ENCODE measurements at regions not wholly inside any gene's neighbourhood (a gene's known extent, or its start where the extent isn't known, plus 50 kb on each side); places are given as distances from the start of the nearest gene placed in this dataset.
"Not testable (repeated sequence)": the region's sequence is repeated elsewhere in the genome, so short reads cannot be mapped to it uniquely, and the experiment has no call there.

DNA sequence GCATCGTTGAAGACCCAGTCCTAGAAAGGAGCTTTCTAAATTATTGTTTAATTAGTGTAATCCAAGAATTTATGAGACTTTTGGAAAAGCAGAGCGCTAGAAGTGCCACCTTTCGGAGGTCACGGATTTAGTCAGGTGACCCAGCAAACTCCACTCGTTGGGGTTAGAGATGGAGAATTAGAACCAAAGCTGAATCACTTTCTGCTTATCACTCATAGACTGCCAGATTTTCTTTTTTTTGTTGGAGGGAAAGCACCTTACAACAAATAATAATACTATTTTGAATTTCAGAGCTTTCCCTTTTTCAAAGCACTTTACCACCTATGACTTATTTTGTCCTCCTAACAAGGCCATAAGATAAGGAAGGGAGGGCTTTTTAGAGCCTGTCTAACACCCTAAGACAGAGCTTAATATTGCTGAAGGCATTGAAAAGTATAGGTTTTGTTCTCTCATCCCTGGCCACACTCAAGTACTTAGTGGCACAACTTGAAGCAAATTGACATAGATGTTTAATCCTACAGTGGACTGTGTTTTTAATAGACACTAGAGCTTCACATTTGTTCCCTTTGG, 223.2 kb upstream of the PLGLB2 start:
- not testable (repeated sequence) for TF ChIP-seq POLR2A (IDR thresholded peaks at IDR 0.05; ENCODE audit: low read length); RAD21 (conservative IDR thresholded peaks at IDR 0.05 in 1 of 2, IDR thresholded peaks at IDR 0.05 in 1 of 2); CEBPB (IDR thresholded peaks at IDR 0.05); MAZ (IDR thresholded peaks at IDR 0.05; ENCODE audit: borderline replicate concordance, low read depth, low read length); RARB (CRISPR knock-in tag; IDR thresholded peaks at IDR 0.05)
- TF ChIP-seq, protein P1, sequence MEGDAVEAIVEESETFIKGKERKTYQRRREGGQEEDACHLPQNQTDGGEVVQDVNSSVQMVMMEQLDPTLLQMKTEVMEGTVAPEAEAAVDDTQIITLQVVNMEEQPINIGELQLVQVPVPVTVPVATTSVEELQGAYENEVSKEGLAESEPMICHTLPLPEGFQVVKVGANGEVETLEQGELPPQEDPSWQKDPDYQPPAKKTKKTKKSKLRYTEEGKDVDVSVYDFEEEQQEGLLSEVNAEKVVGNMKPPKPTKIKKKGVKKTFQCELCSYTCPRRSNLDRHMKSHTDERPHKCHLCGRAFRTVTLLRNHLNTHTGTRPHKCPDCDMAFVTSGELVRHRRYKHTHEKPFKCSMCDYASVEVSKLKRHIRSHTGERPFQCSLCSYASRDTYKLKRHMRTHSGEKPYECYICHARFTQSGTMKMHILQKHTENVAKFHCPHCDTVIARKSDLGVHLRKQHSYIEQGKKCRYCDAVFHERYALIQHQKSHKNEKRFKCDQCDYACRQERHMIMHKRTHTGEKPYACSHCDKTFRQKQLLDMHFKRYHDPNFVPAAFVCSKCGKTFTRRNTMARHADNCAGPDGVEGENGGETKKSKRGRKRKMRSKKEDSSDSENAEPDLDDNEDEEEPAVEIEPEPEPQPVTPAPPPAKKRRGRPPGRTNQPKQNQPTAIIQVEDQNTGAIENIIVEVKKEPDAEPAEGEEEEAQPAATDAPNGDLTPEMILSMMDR (IDR thresholded peaks at IDR 0.05), result not testable (repeated sequence)
- TF ChIP-seq, protein P2, sequence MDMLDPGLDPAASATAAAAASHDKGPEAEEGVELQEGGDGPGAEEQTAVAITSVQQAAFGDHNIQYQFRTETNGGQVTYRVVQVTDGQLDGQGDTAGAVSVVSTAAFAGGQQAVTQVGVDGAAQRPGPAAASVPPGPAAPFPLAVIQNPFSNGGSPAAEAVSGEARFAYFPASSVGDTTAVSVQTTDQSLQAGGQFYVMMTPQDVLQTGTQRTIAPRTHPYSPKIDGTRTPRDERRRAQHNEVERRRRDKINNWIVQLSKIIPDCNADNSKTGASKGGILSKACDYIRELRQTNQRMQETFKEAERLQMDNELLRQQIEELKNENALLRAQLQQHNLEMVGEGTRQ (IDR thresholded peaks at IDR 0.05), result not testable (repeated sequence)
